HG03575 (cell line): ENCODE measurements at regions not wholly inside any gene's neighbourhood (a gene's known extent, or its start where the extent isn't known, plus 50 kb on each side); places are given as distances from the start of the nearest gene placed in this dataset.
A peak's percentile ranks its signal among the peaks of the same experiment; 100 is the strongest.
"Not testable (repeated sequence)": the region's sequence is repeated elsewhere in the genome, so short reads cannot be mapped to it uniquely, and the experiment has no call there.

Source experiments
- ATAC-seq: cut with Tn5 transposase; IDR thresholded peaks from one replicate; pipeline ENCODE4 v1.9.1; 2021; ENCODE audit not compliant: unreplicated experiment, insufficient number of reproducible peaks, low FRiP score; ENCODE audit errors: extremely low read depth

DNA sequence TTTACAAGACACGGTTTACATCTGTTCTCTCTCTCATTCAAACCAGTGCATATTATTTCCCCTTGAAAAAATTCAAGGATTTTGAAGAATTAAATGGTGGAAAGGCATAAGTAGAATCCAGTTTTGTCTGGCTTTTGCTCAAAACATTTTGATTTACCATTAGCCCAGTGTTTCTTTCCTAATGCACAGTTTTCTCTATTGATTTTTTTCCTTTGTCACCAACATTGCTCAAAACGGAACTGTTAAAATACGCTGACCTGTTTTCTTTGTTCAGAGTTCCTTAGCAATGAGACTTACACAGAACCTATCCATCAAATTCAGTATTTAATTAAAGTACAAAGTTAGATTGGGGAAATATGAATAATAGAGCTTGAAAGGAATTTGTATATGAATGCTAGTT, 162.4 kb downstream of the S1PR1 start:
- no peak for ATAC-seq

DNA sequence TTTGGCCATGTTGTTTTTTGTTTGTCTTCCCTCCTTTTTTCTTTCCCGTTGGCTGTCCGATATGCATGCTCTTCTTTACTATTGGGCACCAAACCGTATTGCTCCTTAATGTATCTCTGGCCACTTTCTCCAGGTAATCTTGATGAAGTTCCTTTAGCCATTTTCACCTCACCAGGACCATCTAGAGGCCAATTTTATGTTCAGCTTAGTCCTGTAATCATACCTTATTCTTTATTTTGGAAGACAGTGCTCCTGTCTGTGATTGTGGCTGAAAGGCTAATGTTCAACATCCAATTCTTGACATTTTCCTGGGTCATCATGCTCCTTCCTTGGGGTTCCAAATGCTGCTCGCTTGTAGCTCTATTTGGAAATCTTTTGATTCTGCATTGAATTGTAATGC, 169.5 kb downstream of the S1PR1 start:
- no peak for ATAC-seq

DNA sequence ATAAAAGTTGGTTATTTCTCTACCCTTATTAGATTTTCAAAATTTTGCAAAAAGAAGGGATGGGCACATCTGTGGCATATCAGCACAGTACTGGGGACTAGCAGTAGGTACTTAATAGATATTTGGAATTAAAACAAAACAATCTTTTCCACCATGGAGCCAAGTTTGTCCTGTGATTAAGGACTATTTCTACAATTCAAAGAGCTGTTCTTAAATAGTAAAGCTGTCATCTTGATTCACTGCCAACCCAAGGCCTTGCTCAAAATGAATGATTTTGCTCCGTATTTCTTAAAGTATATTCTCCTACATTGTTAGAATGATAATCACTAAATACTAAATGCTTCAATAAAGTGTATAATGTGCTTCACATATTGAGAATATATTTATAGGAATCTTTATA, 169.9 kb downstream of the S1PR1 start:
- no peak for ATAC-seq

- peak; percentile 74 for ATAC-seq
Measured at GRCh38 chr1:101407505-101408211, 170.8 kb downstream of the S1PR1 start.

DNA sequence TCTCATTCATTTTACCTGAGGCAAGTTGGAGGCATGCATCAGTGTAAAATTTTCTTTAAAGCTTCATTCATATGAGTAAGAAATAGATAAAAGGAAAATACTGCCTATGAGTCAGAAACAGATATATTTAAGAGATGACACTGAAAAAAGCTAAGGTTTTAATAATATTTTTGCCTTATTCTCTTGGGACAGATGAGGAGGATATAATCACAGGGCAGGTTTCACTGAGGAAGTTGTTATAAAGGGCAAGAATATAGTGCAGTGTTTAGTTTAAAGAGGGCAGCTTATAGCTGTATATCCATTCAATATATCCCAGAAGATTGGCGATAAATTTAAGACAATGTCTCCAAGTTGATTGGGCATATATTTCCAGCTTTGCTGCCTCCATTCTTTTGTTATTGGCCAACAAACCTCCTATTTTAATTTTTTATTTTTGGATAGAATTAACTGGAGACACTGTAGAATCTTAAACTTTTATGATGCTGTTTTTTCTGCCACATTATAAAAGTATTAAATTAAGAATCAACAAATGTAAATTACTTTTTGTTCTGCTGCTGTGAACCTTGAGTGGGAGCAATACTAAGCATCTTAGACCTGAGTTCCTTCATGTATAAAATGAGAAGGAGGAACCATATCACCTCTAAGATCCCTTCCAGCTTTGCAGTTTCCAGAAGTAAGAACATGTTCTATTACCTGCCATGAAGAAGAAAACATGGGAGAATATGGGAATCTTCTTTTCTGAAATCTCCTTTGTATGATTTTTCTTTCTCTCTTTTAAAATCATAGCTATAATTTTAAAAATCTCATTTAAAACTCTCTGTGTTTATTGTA, 171.6 kb downstream of the S1PR1 start:
- ATAC-seq, result peak; percentile 2

DNA sequence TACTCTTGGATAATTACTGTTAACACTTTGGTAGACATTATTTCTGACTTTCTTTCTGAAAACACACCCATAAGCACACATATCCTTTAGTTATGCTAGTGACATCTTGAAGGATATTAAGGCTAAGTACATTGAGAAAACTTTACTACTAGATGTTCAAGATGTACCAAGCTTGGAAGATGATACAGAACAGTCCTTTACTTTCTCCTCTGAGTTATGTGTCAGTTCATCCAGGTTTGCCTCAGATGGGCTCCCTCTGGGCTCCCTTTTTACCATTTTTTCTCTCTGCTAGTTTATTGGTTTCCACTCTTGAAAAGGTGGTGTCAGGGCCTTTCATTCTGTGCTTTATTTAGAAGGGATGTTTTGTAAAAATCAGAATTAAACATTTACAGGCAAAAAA, 172.3 kb downstream of the S1PR1 start:
- ATAC-seq, result no peak

- ATAC-seq, result peak; percentile 28
Measured at GRCh38 chr1:101410048-101410878, 173.4 kb downstream of the S1PR1 start.

DNA sequence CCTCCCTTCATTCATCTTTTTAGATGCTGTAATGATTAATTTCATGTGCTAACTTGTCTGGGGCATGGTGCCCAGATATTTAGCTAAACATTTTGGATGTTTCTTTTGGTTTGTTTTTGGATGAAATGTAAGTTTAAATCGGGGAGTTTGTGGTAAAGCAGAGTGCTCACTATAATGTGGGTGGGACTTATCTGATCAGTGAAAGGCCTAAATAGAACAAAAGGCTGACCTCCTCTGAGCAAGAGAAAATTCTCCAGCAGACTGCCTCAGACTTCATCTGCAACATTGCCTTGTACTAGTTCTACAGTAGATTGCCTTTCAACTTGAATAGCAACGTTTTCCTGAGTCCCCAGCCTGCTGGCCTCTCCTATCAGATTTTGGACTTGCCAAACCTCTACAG, 183.6 kb downstream of the S1PR1 start:
- ATAC-seq, result no peak

- not testable (repeated sequence) for ATAC-seq
Measured at GRCh38 chr1:101428083-101428482, 191.3 kb downstream of the S1PR1 start.

GRCh38 chr1:101428562-101428961, 191.7 kb downstream of the S1PR1 start:
- no peak for ATAC-seq

DNA sequence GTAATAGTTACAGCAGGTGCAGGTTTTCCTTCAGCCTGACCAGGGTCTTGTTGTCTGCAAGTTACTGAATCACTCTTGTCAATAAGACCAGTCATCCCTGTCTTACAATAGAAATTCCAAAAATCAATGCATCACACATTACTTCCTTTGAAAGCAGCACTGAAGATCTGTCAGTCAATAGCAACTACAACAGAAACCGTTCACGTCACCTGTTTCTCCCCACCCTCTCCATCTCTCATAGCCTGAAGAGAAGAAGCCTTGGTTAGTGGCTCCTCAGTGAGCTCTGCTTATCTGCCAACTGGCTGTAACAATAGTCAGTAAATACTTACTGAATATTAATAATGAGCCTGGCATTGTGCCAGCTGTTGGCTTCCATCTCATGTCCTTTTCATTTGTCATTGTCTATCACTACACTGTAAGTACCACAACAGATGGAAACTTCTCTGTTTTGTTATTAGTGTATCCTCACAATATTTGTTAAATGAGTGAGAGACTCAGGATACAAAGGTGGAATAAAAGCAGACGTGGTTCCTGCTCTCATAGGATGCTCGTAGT, 195.2 kb downstream of the S1PR1 start:
- ATAC-seq, result no peak

DNA sequence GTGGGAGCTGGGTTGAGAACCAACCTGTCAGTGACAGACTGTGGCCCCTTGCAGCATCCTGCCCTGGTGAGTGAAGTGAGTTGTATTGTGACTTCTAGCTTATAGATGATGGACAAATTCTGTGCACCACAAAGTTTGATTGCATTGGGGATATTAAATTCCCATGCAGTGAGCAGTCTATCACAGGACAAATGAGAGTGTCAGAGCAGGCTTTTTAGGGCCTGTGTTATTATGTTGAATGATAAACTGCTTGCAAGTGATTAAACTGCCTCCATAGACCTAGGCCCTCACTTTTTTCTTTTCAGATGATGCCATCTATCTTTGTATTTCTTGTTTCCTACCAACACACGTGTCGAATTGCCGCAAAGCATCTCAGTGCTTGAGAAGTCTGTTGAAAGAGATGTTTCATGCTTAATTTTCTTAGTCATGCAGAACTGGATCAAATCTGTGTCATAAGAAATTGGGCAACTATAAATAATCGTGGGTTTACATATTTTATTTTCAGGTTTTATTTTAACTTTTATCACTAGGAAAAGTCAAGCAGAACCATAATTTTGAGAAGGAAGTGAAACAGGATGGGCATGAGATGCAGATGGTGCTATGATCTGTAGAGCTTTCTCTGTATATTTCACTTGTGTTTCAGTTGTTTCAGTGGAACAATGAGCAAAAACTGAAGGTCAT, 199.2 kb downstream of the S1PR1 start:
- ATAC-seq, result peak; percentile 38

GRCh38 chr1:101437800-101438199, 201.0 kb downstream of the S1PR1 start:
- no peak for ATAC-seq

DNA sequence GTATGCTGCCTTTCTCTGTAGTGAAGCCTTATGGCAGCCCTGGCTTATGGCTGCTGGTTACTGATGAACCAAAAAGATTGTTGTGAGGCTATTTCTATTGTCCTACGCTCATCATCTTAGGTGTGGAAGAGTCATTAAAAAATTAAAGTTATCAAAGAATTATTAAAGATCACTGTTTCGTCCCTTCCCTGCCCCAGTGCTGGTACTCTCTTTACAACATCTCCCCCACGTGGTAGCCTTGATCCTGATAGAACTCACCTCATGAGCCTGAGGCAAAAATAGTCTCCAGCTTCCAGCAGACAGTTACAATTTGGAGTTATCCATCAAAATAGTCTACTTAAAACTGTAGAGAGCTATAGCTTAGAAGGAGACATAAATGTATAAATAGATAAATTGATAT, 201.5 kb downstream of the S1PR1 start:
- no peak for ATAC-seq

DNA sequence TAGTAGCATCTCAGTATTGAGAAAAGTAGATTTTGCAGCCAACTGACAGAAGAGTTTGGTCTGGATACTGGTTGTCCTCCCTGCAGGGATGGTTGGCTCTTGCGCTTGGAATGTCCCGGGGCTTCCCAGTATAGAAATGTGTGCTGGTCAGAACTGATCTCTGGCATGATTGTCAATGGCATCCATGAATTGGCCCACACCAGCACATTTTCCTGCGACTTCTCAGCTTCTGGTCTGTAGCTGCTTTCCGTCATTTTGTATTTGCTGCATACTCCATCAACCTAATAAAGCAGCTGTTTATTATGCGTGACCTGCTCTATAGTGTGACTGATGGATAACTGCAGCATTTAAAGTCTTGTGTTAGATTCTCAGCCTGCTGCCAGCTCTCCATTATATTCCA, 203.7 kb downstream of the S1PR1 start:
- no peak for ATAC-seq

GRCh38 chr1:101444381-101444780, 207.6 kb downstream of the S1PR1 start:
- peak; percentile 40 for ATAC-seq

GRCh38 chr1:101444873-101445618, 208.2 kb downstream of the S1PR1 start:
- no peak for ATAC-seq

DNA sequence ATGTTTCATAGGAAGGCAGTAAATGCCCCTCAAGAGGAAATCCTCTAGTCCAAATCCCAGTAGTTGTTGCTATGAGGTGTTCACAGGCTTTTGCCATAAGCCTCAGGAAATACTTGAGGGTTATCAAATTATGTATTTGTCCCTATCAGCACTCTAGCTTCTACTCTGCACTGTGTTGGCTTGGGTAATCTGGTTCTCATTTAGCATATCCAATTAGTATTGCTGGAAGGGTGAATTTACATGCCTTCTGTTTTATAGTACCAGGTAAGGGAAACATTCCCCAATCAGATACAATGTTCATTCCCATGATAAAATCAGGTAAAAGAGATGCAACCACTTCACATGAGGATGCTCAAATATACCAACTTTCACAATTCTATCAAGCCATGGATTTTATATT, 211.2 kb downstream of the S1PR1 start:
- no peak for ATAC-seq
